HCT116 (cell line): ENCODE measurements at regions not wholly inside any gene's neighbourhood (a gene's known extent, or its start where the extent isn't known, plus 50 kb on each side); places are given as distances from the start of the nearest gene placed in this dataset.

Experiments used
- ATAC-seq: fragments of 200-7000 bp; cut with Tn5 transposase; 2 replicates; pipeline ENCODE4 v1.9.1; 2020; ENCODE audit warnings: mild to moderate bottlenecking, moderate library complexity
- BruUV-seq: library from RNA; stranded (reverse); fragments of 400-500 nt; replicated peaks from 2 replicates; lab custom pipeline; 2021; lab: Mats Ljungman, UMichigan
- CTCF ChIA-PET: fragments of 300-600 bp; sonication (Branson Sonifier 250); formaldehyde crosslinking; loops from one replicate; lab custom pipeline; 2021; ENCODE audit warnings: antibody characterized with exemption; lab: Charles Lee
- POLR2A ChIA-PET: fragments of 300-600, 350-600 bp; sonication (Branson Sonifier 250); formaldehyde crosslinking; loops from one replicate; lab custom pipeline; 2021; ENCODE audit warnings: antibody characterized with exemption; lab: Charles Lee
- RAD21 ChIA-PET, 2 experiments: fragments of 300-600 bp; sonication (Branson Sonifier 250); formaldehyde crosslinking; loops; one replicate each; lab custom pipeline; 2023; ENCODE audit warnings: low total read pairs in 2 of 2; ENCODE audit not compliant: uncharacterized antibody in 2 of 2, unreplicated experiment in 2 of 2, low non-redundant PET in 1 of 2; lab: Charles Lee
- DNase-seq: peaks from one replicate; pipeline ENCODE4 v3.0.0-alpha.2; 2010; ENCODE audit warnings: low read depth, low spot score
- H2AFZ ChIP-seq: fragments of 200-600 bp; shearing (Covaris generic), sonication (generic); 2 replicates; pipeline ENCODE4 v1.6.1; 2017; ENCODE audit warnings: low read depth, mixed run types, mixed read lengths, antibody characterized with exemption, low read length; ENCODE audit not compliant: poor library complexity, severe bottlenecking
- H3K27ac ChIP-seq: 2 replicates; pipeline ENCODE4 v1.5.1; 2012; ENCODE audit warnings: low read depth, low read length
- H3K27me3 ChIP-seq: fragments of 200-600 bp; sonication (generic); 2 replicates; pipeline ENCODE4 v1.6.1; 2016; ENCODE audit warnings: mixed run types, low read length, mixed read lengths; ENCODE audit not compliant: insufficient read depth
- H3K36me3 ChIP-seq, 2 experiments: fragments of 200-500 bp in 1 of 2; fragments of 200-600 bp in 1 of 2; sonication (Bioruptor generic) in 1 of 2; sonication (generic) in 1 of 2; 2 replicates each; pipeline versions ENCODE4 v1.5.1 to v1.6.1; 2014 to 2016; ENCODE audit warnings: low read length in 2 of 2, inconsistent platforms in 1 of 2, mixed read lengths in 1 of 2, mixed run types in 1 of 2; ENCODE audit not compliant: insufficient read depth in 2 of 2, control insufficient read depth in 1 of 2
- H3K4me1 ChIP-seq, 2 experiments: fragments of 200-600 bp in 1 of 2; sonication (generic) in 1 of 2; 2 replicates each; pipeline versions ENCODE4 v1.5.1 to v1.6.1; 2012 to 2017; ENCODE audit warnings: low read length in 2 of 2, inconsistent platforms in 1 of 2, mild to moderate bottlenecking in 1 of 2, mixed read lengths in 1 of 2, mixed run types in 1 of 2, moderate library complexity in 1 of 2; ENCODE audit not compliant: insufficient read depth in 2 of 2, control insufficient read depth in 1 of 2
- H3K4me2 ChIP-seq: fragments of 200-600 bp; sonication (generic); 2 replicates; pipeline ENCODE4 v1.6.1; 2017; ENCODE audit warnings: mixed run types, low read length, mixed read lengths
- H3K4me3 ChIP-seq, 2 experiments: fragments of 200-600 bp in 1 of 2; sonication (generic) in 1 of 2; replicated peaks in 1 of 2; 2 replicates each; pipeline ENCODE4 v1.5.1; 2011 to 2016; ENCODE audit warnings: low read length in 2 of 2, control low read depth in 1 of 2, low read depth in 1 of 2, mild to moderate bottlenecking in 1 of 2, mixed read lengths in 1 of 2, mixed run types in 1 of 2
- H3K79me2 ChIP-seq: fragments of 200-600 bp; sonication (generic); 2 replicates; pipeline ENCODE4 v1.6.1; 2017; ENCODE audit warnings: mild to moderate bottlenecking, mixed run types, low read length, moderate library complexity, mixed read lengths; ENCODE audit not compliant: insufficient read depth
- H3K9ac ChIP-seq: fragments of 200-600 bp; sonication (generic); 2 replicates; pipeline ENCODE4 v1.6.1; 2016; ENCODE audit warnings: low read length, mixed read lengths
- H3K9me2 ChIP-seq: fragments of 200-600 bp; sonication (generic), shearing (Covaris generic); 2 replicates; pipeline ENCODE4 v1.6.1; 2017; ENCODE audit warnings: mixed run types, mild to moderate bottlenecking, moderate library complexity; ENCODE audit not compliant: insufficient read depth
- H3K9me3 ChIP-seq, 2 experiments: fragments of 200-500 bp in 1 of 2; fragments of 200-600 bp in 1 of 2; sonication (Bioruptor generic) in 1 of 2; sonication (generic) in 1 of 2; 2 replicates each; pipeline ENCODE4 v1.6.1; 2014 to 2017; ENCODE audit warnings: low read length in 2 of 2, mixed read lengths in 2 of 2, inconsistent platforms in 1 of 2, low read depth in 1 of 2, mild to moderate bottlenecking in 1 of 2, mixed run types in 1 of 2, moderate library complexity in 1 of 2; ENCODE audit not compliant: control insufficient read depth in 1 of 2, insufficient read depth in 1 of 2
- H4K20me1 ChIP-seq: fragments of 200-600 bp; sonication (generic), shearing (Covaris generic); 2 replicates; pipeline ENCODE4 v1.6.1; 2017; ENCODE audit warnings: mixed run types, mild to moderate bottlenecking, moderate library complexity; ENCODE audit not compliant: insufficient read depth
- CBX3 ChIP-seq: IDR thresholded peaks from 2 replicates; pipeline ENCODE4 v1.6.1; 2012; ENCODE audit warnings: low read depth
- ELF1 ChIP-seq: IDR thresholded peaks from 2 replicates; pipeline ENCODE4 v1.6.1; 2012; ENCODE audit warnings: low read depth, borderline replicate concordance
- JUND ChIP-seq: IDR thresholded peaks from 2 replicates; pipeline ENCODE4 v1.6.1; 2012
- POLR2A ChIP-seq: IDR thresholded peaks from 2 replicates; pipeline ENCODE4 v1.7.0; 2011; ENCODE audit warnings: borderline replicate concordance; ENCODE audit not compliant: insufficient read depth, insufficient read length; ENCODE audit errors: extremely low read depth
- SP1 ChIP-seq: IDR thresholded peaks from 2 replicates; pipeline ENCODE4 v1.6.1; 2012; ENCODE audit warnings: low read depth
- TCF7L2 ChIP-seq: IDR thresholded peaks from 2 replicates; pipeline ENCODE4 v1.7.0; 2011; ENCODE audit warnings: borderline replicate concordance, inconsistent platforms; ENCODE audit not compliant: insufficient read depth, insufficient read length; ENCODE audit errors: extremely low read depth
- intact Hi-C: fragments of 100-400 bp; cut with micrococcal nuclease; formaldehyde crosslinking; loops from 2 replicates; pipeline ENCODE4 v1.10.0; 2022
- TF ChIP-seq, protein P1 (sequence below): IDR thresholded peaks from 2 replicates; pipeline ENCODE4 v1.6.1; 2011; ENCODE audit warnings: mild to moderate bottlenecking, low read length, moderate library complexity; ENCODE audit not compliant: insufficient replicate concordance; ENCODE audit errors: extremely low read depth

DNA sequence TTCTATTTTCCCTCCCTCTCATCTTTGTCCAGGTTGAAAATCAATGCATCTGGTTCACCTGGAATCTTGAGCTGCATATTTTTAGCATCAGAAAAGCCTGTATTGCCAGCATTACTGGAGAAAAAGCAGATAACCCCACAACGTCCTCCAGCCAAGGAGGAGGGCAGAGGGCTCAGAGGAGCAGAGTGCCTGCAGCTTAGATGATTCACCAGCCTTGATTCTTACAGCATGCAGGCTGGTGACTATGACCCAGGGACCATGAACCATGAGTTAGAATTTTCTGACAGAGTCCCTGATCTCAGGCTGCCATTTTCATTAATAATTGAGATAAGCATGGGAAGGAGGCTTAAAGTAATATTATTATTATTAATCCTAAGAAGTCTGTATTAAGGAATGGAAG, 278.2 kb downstream of the BRINP1 start (continued):
- TF ChIP-seq SP1 (no peak), TCF7L2 (no peak), POLR2A (no peak), ELF1 (no peak), CBX3 (no peak)

DNA sequence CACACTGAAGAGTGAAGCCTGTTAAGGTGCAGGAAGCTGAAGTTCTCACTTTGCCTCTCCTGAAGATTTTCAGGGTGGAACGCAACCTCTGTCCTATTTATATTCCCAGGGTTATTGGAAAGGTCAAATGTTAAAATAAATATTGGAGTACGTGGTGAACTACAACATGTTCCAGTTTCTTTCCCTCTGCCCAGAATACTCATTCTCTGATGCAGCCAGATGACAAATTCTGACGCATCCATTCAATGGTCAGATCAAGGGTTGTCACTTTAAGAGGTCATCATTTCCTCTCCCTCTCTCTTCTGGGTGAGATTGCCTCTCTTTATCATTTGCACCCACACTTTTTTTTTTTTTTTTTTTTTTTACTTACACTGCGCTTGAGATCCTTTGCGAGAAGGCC, 277.1 kb downstream of the BRINP1 start:
- POLR2A ChIA-PET: no interaction called here
- no TSS peak for BruUV-seq

More for the DNA sequence above, 277.1 kb downstream of the BRINP1 start:
- Histone ChIP-seq H3K4me2 (no peak overlapping the region), H3K79me2 (no peaks in the 10 kb centered on the region), H3K36me3 (no peaks in the 10 kb centered on the region), H3K9me2 (no peaks in the 10 kb centered on the region), H3K27ac (no peak overlapping the region), H3K27me3 (no peaks in the 10 kb centered on the region), H3K4me1 (no peaks in the 10 kb centered on the region), H3K4me3 (no peak overlapping the region), H4K20me1 (no peaks in the 10 kb centered on the region), H3K9me3 (peaks cover 5 to 15% of the 10 kb centered on the region in 2 experiments; a peak in 2 of 4 replicates), H3K9ac (no peak overlapping the region), H2AFZ (no peak overlapping the region)
- no peak for TF ChIP-seq JUND
- TF ChIP-seq SP1: no peak
- TF ChIP-seq, protein P1, sequence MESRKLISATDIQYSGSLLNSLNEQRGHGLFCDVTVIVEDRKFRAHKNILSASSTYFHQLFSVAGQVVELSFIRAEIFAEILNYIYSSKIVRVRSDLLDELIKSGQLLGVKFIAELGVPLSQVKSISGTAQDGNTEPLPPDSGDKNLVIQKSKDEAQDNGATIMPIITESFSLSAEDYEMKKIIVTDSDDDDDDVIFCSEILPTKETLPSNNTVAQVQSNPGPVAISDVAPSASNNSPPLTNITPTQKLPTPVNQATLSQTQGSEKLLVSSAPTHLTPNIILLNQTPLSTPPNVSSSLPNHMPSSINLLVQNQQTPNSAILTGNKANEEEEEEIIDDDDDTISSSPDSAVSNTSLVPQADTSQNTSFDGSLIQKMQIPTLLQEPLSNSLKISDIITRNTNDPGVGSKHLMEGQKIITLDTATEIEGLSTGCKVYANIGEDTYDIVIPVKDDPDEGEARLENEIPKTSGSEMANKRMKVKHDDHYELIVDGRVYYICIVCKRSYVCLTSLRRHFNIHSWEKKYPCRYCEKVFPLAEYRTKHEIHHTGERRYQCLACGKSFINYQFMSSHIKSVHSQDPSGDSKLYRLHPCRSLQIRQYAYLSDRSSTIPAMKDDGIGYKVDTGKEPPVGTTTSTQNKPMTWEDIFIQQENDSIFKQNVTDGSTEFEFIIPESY: no peak
- ChIA-PET CTCF (no interaction called here), RAD21 (no interaction called here)
- intact Hi-C loops: no loop called here
- DNase-seq (no peak), ATAC-seq (no peak)
